Uterus (tissue), 3 donors: ENCODE measurements at regions not wholly inside any gene's neighbourhood (a gene's known extent, or its start where the extent isn't known, plus 50 kb on each side); places are given as distances from the start of the nearest gene placed in this dataset.

Experiments used
- DNase-seq, 2 donors: peaks; one replicate each; pipeline ENCODE4 v3.0.0-alpha.2; 2019 to 2020
- H3K27ac ChIP-seq, 2 donors: fragments of 200-600 bp; sonication (generic); 1 replicate in 1 of 2; 2 replicates in 1 of 2; pipeline ENCODE4 v1.5.1; 2016 to 2018
- H3K27me3 ChIP-seq, 2 donors: fragments of 200-600 bp; sonication (generic); one replicate each; pipeline ENCODE4 v1.5.1; 2018 to 2019; ENCODE audit warnings: control low read depth in 1 of 2
- H3K36me3 ChIP-seq, 2 donors: fragments of 200-600 bp; sonication (generic); one replicate each; pipeline ENCODE4 v1.5.1; 2019; ENCODE audit warnings: control low read depth in 1 of 2
- H3K4me1 ChIP-seq, 2 donors: fragments of 200-600 bp; sonication (generic); one replicate each; pipeline ENCODE4 v1.5.1; 2018 to 2019; ENCODE audit warnings: control low read depth in 1 of 2
- H3K4me3 ChIP-seq, 2 donors: fragments of 200-600 bp; sonication (generic); 1 replicate in 1 of 2; 2 replicates in 1 of 2; pipeline ENCODE4 v1.5.1; 2018 to 2019; ENCODE audit warnings: mild to moderate bottlenecking in 1 of 2
- H3K9me3 ChIP-seq, 2 donors: fragments of 200-600 bp; sonication (generic); one replicate each; pipeline ENCODE4 v1.5.1; 2019; ENCODE audit warnings: control low read depth in 1 of 2
- POLR2A ChIP-seq, 2 donors: fragments of 450-650 bp; IDR thresholded peaks; one replicate each; pipeline ENCODE4 v1.6.1; 2016; ENCODE audit warnings: antibody characterized with exemption in 2 of 2, mild to moderate bottlenecking in 1 of 2, moderate library complexity in 1 of 2
- intact Hi-C: fragments of 100-400 bp; cut with DNase I; formaldehyde crosslinking; loops from one replicate; pipeline ENCODE4 v1.15.1; 2023; ENCODE audit warnings: low total_unique reads
- TF ChIP-seq, protein P1 (sequence below), 4 experiments: fragments of 200-600 bp in 2 of 4; fragments of 450-650 bp in 2 of 4; sonication (generic) in 2 of 4; IDR thresholded peaks; one replicate each; pipeline ENCODE4 v1.5.1; 2016 to 2019; ENCODE audit warnings: antibody characterized with exemption in 4 of 4, mild to moderate bottlenecking in 2 of 4, moderate library complexity in 1 of 4
- donor health status: DM: yes; HTN: yes; CAD: no.

DNA sequence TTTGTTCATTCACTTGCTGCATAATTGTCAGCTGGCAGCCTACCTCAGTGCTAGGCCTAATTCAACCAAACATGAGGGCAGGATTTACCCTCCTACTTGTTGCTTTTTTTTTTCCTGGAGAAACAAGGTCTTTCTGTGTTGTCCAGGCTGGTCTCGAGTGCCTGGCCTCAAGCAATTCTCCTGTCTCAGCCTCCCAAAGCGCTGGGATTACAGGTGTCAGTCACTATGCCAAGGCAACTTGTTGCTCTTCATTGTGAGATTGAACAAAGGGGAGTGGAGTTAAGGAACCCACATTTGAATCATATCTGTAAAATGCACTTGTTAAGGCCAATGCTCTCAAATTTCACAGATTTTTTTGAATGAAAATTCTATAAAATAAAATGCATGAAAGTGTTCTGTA is 380.5 kb downstream of the TMEM161B start:
- no peak for TF ChIP-seq POLR2A (IDR thresholded peaks at IDR 0.05)
- TF ChIP-seq, protein P1, sequence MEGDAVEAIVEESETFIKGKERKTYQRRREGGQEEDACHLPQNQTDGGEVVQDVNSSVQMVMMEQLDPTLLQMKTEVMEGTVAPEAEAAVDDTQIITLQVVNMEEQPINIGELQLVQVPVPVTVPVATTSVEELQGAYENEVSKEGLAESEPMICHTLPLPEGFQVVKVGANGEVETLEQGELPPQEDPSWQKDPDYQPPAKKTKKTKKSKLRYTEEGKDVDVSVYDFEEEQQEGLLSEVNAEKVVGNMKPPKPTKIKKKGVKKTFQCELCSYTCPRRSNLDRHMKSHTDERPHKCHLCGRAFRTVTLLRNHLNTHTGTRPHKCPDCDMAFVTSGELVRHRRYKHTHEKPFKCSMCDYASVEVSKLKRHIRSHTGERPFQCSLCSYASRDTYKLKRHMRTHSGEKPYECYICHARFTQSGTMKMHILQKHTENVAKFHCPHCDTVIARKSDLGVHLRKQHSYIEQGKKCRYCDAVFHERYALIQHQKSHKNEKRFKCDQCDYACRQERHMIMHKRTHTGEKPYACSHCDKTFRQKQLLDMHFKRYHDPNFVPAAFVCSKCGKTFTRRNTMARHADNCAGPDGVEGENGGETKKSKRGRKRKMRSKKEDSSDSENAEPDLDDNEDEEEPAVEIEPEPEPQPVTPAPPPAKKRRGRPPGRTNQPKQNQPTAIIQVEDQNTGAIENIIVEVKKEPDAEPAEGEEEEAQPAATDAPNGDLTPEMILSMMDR (IDR thresholded peaks at IDR 0.05): no peak
- Histone ChIP-seq H3K4me1 (no peaks in the 10 kb centered on the region), H3K9me3 (no peaks in the 10 kb centered on the region), H3K4me3 (no peak overlapping the region), H3K27ac (no peak overlapping the region), H3K27me3 (no peaks in the 10 kb centered on the region), H3K36me3 (no peaks in the 10 kb centered on the region)
- intact Hi-C loops: no loop called here
- no peak for DNase-seq

DNA sequence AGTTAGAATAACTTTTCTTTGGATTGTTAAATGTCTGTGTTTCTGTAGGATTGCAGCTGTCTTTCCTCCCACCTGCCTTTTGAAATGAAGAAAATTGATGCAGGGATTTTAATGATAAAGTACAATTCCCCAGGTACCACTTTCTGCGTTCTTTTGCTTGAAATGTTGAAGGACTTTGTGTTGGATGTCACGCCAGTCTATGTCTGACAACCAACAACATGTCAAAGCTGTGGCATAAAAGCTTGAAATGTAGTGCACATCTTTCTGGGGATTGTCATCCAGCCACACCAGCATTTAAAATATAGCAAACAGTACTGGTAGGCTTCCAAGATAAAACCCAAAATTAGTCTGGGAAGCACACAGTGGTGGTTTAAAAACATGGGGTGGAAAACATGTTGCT is 381.4 kb downstream of the TMEM161B start:
- intact Hi-C loops: no loop called here
- Histone ChIP-seq H3K4me3 (no peak overlapping the region), H3K4me1 (no peaks in the 10 kb centered on the region), H3K27me3 (no peaks in the 10 kb centered on the region), H3K27ac (no peak overlapping the region), H3K36me3 (no peaks in the 10 kb centered on the region), H3K9me3 (no peaks in the 10 kb centered on the region)
- no peak for DNase-seq
- TF ChIP-seq POLR2A (IDR thresholded peaks at IDR 0.05): no peak
- TF ChIP-seq, protein P1 (IDR thresholded peaks at IDR 0.05): no peak

DNA sequence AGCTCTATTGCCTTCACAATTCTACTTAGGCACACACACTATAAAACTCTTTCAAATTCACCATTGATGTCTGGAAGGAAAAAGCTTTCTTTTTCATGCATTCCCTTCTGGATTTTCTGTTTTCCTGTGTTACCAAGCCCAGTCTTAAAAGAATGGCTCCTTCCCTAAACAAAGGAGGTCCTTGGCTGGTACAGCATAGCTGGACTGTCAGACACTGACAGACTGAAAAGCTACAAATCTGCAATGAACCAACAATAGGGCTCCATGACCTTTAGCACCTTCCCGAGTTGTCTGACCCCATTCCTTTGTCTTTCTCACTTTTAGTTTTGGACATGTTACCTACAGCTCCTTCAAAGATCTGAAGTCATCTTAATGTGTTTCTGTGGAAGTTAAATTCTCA is 382.5 kb downstream of the TMEM161B start:
- Histone ChIP-seq H3K27me3 (no peaks in the 10 kb centered on the region), H3K27ac (no peak overlapping the region), H3K36me3 (no peaks in the 10 kb centered on the region), H3K9me3 (no peaks in the 10 kb centered on the region), H3K4me3 (no peak overlapping the region), H3K4me1 (no peaks in the 10 kb centered on the region)
- intact Hi-C loops: no loop called here
- TF ChIP-seq POLR2A (IDR thresholded peaks at IDR 0.05): no peak
- TF ChIP-seq, protein P1 (IDR thresholded peaks at IDR 0.05): no peak
- DNase-seq: no peak

DNA sequence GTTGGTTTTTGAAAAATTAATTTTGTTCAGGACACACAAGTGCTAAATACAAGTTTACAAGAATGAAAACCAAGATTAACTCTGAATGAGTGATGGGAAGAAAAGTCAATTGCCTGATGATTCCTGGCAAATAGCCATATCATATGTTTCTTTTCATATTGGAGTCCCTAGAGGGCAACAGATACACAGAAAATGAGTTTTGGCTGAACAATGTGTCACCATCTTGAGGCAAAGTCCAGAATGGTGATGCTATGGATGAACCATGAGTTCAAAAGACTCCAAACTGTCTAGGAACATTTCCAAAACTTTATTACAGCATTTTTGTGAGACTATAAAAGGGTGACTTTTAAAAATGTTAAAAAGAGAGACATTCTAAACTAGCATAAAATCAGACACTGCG is 382.9 kb downstream of the TMEM161B start:
- no peak overlapping the region for H3K4me3 ChIP-seq
- H3K27ac ChIP-seq: no peak overlapping the region
- intact Hi-C loops: no loop called here
- TF ChIP-seq, protein P1 (IDR thresholded peaks at IDR 0.05): no peak
- TF ChIP-seq POLR2A (IDR thresholded peaks at IDR 0.05): no peak
- H3K36me3 ChIP-seq: no peaks in the 10 kb centered on the region
- no peak for DNase-seq
- H3K9me3 ChIP-seq: no peaks in the 10 kb centered on the region
- no peaks in the 10 kb centered on the region for H3K4me1 ChIP-seq
- H3K27me3 ChIP-seq: no peaks in the 10 kb centered on the region

DNA sequence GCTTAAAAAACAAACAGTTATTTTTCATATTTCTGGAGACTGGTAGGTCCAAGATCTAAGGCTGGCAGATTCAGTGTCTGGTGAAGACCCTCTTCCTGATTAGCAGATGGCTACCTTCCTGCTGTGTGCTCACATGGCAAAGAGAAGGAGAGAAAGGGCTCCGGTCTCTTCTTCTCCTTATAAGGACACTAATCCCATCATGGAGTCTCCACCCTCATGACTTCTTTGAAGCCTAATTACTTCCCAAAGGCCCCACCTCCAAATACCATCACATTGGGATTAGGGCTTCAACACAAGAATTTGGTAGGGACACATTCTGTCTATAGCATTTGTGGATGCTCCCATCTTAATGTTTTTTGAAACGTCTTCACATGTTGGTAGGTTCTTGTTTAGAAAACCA is 391.1 kb downstream of the TMEM161B start:
- no peak for TF ChIP-seq POLR2A (IDR thresholded peaks at IDR 0.05)
- TF ChIP-seq, protein P1 (IDR thresholded peaks at IDR 0.05): no peak
- intact Hi-C loops: no loop called here
- Histone ChIP-seq H3K4me3 (no peak overlapping the region), H3K27ac (no peak overlapping the region), H3K9me3 (no peaks in the 10 kb centered on the region), H3K4me1 (no peaks in the 10 kb centered on the region), H3K36me3 (no peaks in the 10 kb centered on the region), H3K27me3 (no peaks in the 10 kb centered on the region)
- no peak for DNase-seq
